ENCODE measurements at regions not wholly inside any gene's neighbourhood (a gene's known extent, or its start where the extent isn't known, plus 50 kb on each side); places are given as distances from the start of the nearest gene placed in this dataset.
"Not testable (repeated sequence)": the region's sequence is repeated elsewhere in the genome, so short reads cannot be mapped to it uniquely, and the experiment has no call there.

- H3K36me3 Mint-ChIP-seq, result no peaks in the 10 kb centered on the region
- H3K9me3 Mint-ChIP-seq, result peaks cover 0 to 2% of the 10 kb centered on the region in 2 donors
- no peak overlapping the region for H3K27ac Mint-ChIP-seq
- ATAC-seq, result no peak
- no peak for DNase-seq (ENCODE audit: low spot score in 2 of 2)
Measured at GRCh38 chr3:144879701-144880100, 908.1 kb downstream of the DIPK2A start.

- Mint-ChIP-seq H3K27ac (no peak overlapping the region), H3K9me3 (no peaks in the 10 kb centered on the region), H3K36me3 (no peaks in the 10 kb centered on the region)
- no peak for ATAC-seq
- no peak for DNase-seq (ENCODE audit: low spot score in 2 of 2)
Measured at GRCh38 chr3:144893980-144894379, 922.4 kb downstream of the DIPK2A start.

GRCh38 chr3:144894576-144894975 is 923.0 kb downstream of the DIPK2A start:
- DNase-seq (ENCODE audit: low spot score in 2 of 2) (no peak), ATAC-seq (no peak)
- Mint-ChIP-seq H3K27ac (no peak overlapping the region), H3K36me3 (no peaks in the 10 kb centered on the region), H3K9me3 (no peaks in the 10 kb centered on the region)

- DNase-seq (ENCODE audit: low spot score in 2 of 2) (no peak), ATAC-seq (no peak)
- H3K36me3 Mint-ChIP-seq, result peaks cover 0 to 6% of the 10 kb centered on the region in 2 donors
- no peak overlapping the region for H3K27ac Mint-ChIP-seq
- H3K9me3 Mint-ChIP-seq, result peaks cover 9 to 17% of the 10 kb centered on the region in 2 donors
Measured at GRCh38 chr3:144900366-144900765, 928.7 kb downstream of the DIPK2A start.

- not testable (repeated sequence) for H3K36me3 Mint-ChIP-seq; ATAC-seq; H3K27ac Mint-ChIP-seq; DNase-seq (ENCODE audit: low spot score in 2 of 2)
- H3K9me3 Mint-ChIP-seq, result peaks cover 12 to 36% of the 10 kb centered on the region in 2 donors
Measured at GRCh38 chr3:144907581-144907980, 936.0 kb downstream of the DIPK2A start.

GRCh38 chr3:144912968-144913367 is 941.3 kb downstream of the DIPK2A start:
- DNase-seq (ENCODE audit: low spot score in 2 of 2) (no peak), ATAC-seq (no peak)
- Mint-ChIP-seq H3K36me3 (peaks cover 0 to 6% of the 10 kb centered on the region in 2 donors), H3K9me3 (peaks cover 4 to 11% of the 10 kb centered on the region in 2 donors), H3K27ac (no peak overlapping the region)

GRCh38 chr3:144915202-144915601 is 943.6 kb downstream of the DIPK2A start:
- Mint-ChIP-seq H3K27ac (no peak overlapping the region), H3K36me3 (no peaks in the 10 kb centered on the region), H3K9me3 (peaks cover 4 to 5% of the 10 kb centered on the region in 2 donors)
- ATAC-seq (no peak), DNase-seq (ENCODE audit: low spot score in 2 of 2) (no peak)

GRCh38 chr3:144921710-144922109 is 950.1 kb downstream of the DIPK2A start:
- ATAC-seq (no peak), DNase-seq (ENCODE audit: low spot score in 2 of 2) (no peak)
- no peaks in the 10 kb centered on the region for H3K36me3 Mint-ChIP-seq
- peaks cover 0 to 10% of the 10 kb centered on the region in 2 donors for H3K9me3 Mint-ChIP-seq
- H3K27ac Mint-ChIP-seq, result no peak overlapping the region

- Mint-ChIP-seq H3K27ac (no peak overlapping the region), H3K36me3 (no peaks in the 10 kb centered on the region), H3K9me3 (peaks cover 5 to 10% of the 10 kb centered on the region in 2 donors)
- ATAC-seq, result no peak
- DNase-seq (ENCODE audit: low spot score in 2 of 2), result no peak
Measured at GRCh38 chr3:144923046-144923775, 951.6 kb downstream of the DIPK2A start.

- H3K36me3 Mint-ChIP-seq, result no peaks in the 10 kb centered on the region
- no peak for ATAC-seq
- no peak overlapping the region for H3K27ac Mint-ChIP-seq
- no peak for DNase-seq (ENCODE audit: low spot score in 2 of 2)
- peaks cover 21 to 24% of the 10 kb centered on the region in 2 donors for H3K9me3 Mint-ChIP-seq
Measured at GRCh38 chr3:144930431-144930830, 958.8 kb downstream of the DIPK2A start.

GRCh38 chr3:144931590-144931989 is 960.0 kb downstream of the DIPK2A start:
- DNase-seq (ENCODE audit: low spot score in 2 of 2) (no peak), ATAC-seq (no peak)
- H3K27ac Mint-ChIP-seq, result no peak overlapping the region
- peaks cover 21 to 24% of the 10 kb centered on the region in 2 donors for H3K9me3 Mint-ChIP-seq
- H3K36me3 Mint-ChIP-seq, result no peaks in the 10 kb centered on the region

- no peak for ATAC-seq
- Mint-ChIP-seq H3K9me3 (peaks cover 6 to 17% of the 10 kb centered on the region in 2 donors), H3K27ac (no peak overlapping the region), H3K36me3 (no peaks in the 10 kb centered on the region)
- DNase-seq (ENCODE audit: low spot score in 2 of 2), result no peak
Measured at GRCh38 chr3:144942093-144942837, 970.6 kb downstream of the DIPK2A start.

- Mint-ChIP-seq H3K27ac (no peak overlapping the region), H3K9me3 (peaks cover 6 to 19% of the 10 kb centered on the region in 2 donors), H3K36me3 (peaks cover 0 to 4% of the 10 kb centered on the region in 2 donors)
- DNase-seq (ENCODE audit: low spot score in 2 of 2), result no peak
- ATAC-seq, result no peak
Measured at GRCh38 chr3:144942838-144943197, 971.2 kb downstream of the DIPK2A start.

GRCh38 chr3:144947895-144948294 is 976.3 kb downstream of the DIPK2A start:
- no peak for ATAC-seq
- H3K36me3 Mint-ChIP-seq, result peaks cover 0 to 5% of the 10 kb centered on the region in 2 donors
- H3K9me3 Mint-ChIP-seq, result peaks cover 9 to 17% of the 10 kb centered on the region in 2 donors
- DNase-seq (ENCODE audit: low spot score in 2 of 2), result no peak
- H3K27ac Mint-ChIP-seq, result no peak overlapping the region

GRCh38 chr3:144948711-144949110 is 977.1 kb downstream of the DIPK2A start:
- H3K27ac Mint-ChIP-seq, result no peak overlapping the region
- ATAC-seq, result no peak
- peaks cover 0 to 5% of the 10 kb centered on the region in 2 donors for H3K36me3 Mint-ChIP-seq
- DNase-seq (ENCODE audit: low spot score in 2 of 2), result no peak
- H3K9me3 Mint-ChIP-seq, result peaks cover 9 to 17% of the 10 kb centered on the region in 2 donors

GRCh38 chr3:144953959-144954358 is 982.3 kb downstream of the DIPK2A start:
- no peak for ATAC-seq

GRCh38 chr3:144957398-144958101 is 985.9 kb downstream of the DIPK2A start:
- DNase-seq (ENCODE audit: low spot score in 2 of 2) (no peak), ATAC-seq (no peak)
- Mint-ChIP-seq H3K9me3 (peaks cover 8 to 13% of the 10 kb centered on the region in 2 donors), H3K27ac (no peak overlapping the region), H3K36me3 (no peaks in the 10 kb centered on the region)

More at GRCh38 chr3:144953959-144954358, 982.3 kb downstream of the DIPK2A start:
- Mint-ChIP-seq H3K27ac (no peak overlapping the region), H3K36me3 (no peaks in the 10 kb centered on the region), H3K9me3 (peaks cover 3 to 10% of the 10 kb centered on the region in 2 donors)
- DNase-seq (ENCODE audit: low spot score in 2 of 2), result no peak

All from activated naive CD4-positive, alpha-beta T cell treated with anti-CD3 and anti-CD28 coated beads, Interleukin-2, amount 50 U/mL, for 72 hours (primary cell).